ENCODE measurements at regions not wholly inside any gene's neighbourhood (a gene's known extent, or its start where the extent isn't known, plus 50 kb on each side); places are given as distances from the start of the nearest gene placed in this dataset.

- no peak for TF ChIP-seq EZH2phosphoT487 (conservative IDR thresholded peaks at IDR 0.05; ENCODE audit: low read length)
- no peak for TF ChIP-seq CTCF (IDR thresholded peaks at IDR 0.05; ENCODE audit: insufficient read depth, low read length, poor library complexity, severe bottlenecking)
Measured at GRCh38 chr6:48476257-48476656, 365.3 kb upstream of the PTCHD4 start.

GRCh38 chr6:48475275-48475674 is 364.3 kb upstream of the PTCHD4 start:
- no peak overlapping the region for H3K4me3 ChIP-seq (ENCODE audit: insufficient read depth, low read length, poor library complexity, severe bottlenecking)
- H3K27me3 ChIP-seq (ENCODE audit: low read length) = no peaks in the 10 kb centered on the region
- no peaks in the 10 kb centered on the region for H3K36me3 ChIP-seq (ENCODE audit: low read length)
- no peaks in the 10 kb centered on the region for H3F3A ChIP-seq (ENCODE audit: insufficient read depth)
- TF ChIP-seq CTCF (IDR thresholded peaks at IDR 0.05; ENCODE audit: insufficient read depth, low read length, poor library complexity, severe bottlenecking) (no peak), EZH2phosphoT487 (conservative IDR thresholded peaks at IDR 0.05; ENCODE audit: low read length) (no peak)
- H3K79me2 ChIP-seq (ENCODE audit: insufficient read depth, low read length) = no peaks in the 10 kb centered on the region
- no peaks in the 10 kb centered on the region for H3K9me3 ChIP-seq (ENCODE audit: insufficient read depth, low read length)
- H3K4me2 ChIP-seq (ENCODE audit: low read depth, low read length, poor library complexity, severe bottlenecking) = no peak overlapping the region
- no peaks in the 10 kb centered on the region for H4K20me1 ChIP-seq (ENCODE audit: low read depth, low read length)
- no peak overlapping the region for H2AFZ ChIP-seq (ENCODE audit: low read depth, low read length, severe bottlenecking)
- H3K27ac ChIP-seq (ENCODE audit: low read depth, low read length) = no peak overlapping the region
- no peak overlapping the region for H3K9ac ChIP-seq (ENCODE audit: low read length)
- no peaks in the 10 kb centered on the region for H3K9me2 ChIP-seq (replicated peaks; ENCODE audit: insufficient read depth, low read length)

More at GRCh38 chr6:48476257-48476656, 365.3 kb upstream of the PTCHD4 start:
- no peaks in the 10 kb centered on the region for H4K20me1 ChIP-seq (ENCODE audit: low read depth, low read length)
- H3K27me3 ChIP-seq (ENCODE audit: low read length) = no peaks in the 10 kb centered on the region
- no peak overlapping the region for H3K4me3 ChIP-seq (ENCODE audit: insufficient read depth, low read length, poor library complexity, severe bottlenecking)
- H3F3A ChIP-seq (ENCODE audit: insufficient read depth) = no peaks in the 10 kb centered on the region
- no peaks in the 10 kb centered on the region for H3K9me3 ChIP-seq (ENCODE audit: insufficient read depth, low read length)
- no peak overlapping the region for H3K27ac ChIP-seq (ENCODE audit: low read depth, low read length)
- no peak overlapping the region for H3K4me2 ChIP-seq (ENCODE audit: low read depth, low read length, poor library complexity, severe bottlenecking)
- H2AFZ ChIP-seq (ENCODE audit: low read depth, low read length, severe bottlenecking) = no peak overlapping the region
- no peaks in the 10 kb centered on the region for H3K9me2 ChIP-seq (replicated peaks; ENCODE audit: insufficient read depth, low read length)
- H3K9ac ChIP-seq (ENCODE audit: low read length) = no peak overlapping the region
- H3K36me3 ChIP-seq (ENCODE audit: low read length) = no peaks in the 10 kb centered on the region
- H3K79me2 ChIP-seq (ENCODE audit: insufficient read depth, low read length) = no peaks in the 10 kb centered on the region

- Histone ChIP-seq H3K9ac (ENCODE audit: low read length) (no peak overlapping the region), H3K79me2 (ENCODE audit: insufficient read depth, low read length) (no peaks in the 10 kb centered on the region), H3K9me2 (replicated peaks; ENCODE audit: insufficient read depth, low read length) (no peaks in the 10 kb centered on the region), H3F3A (ENCODE audit: insufficient read depth) (no peaks in the 10 kb centered on the region), H3K36me3 (ENCODE audit: low read length) (no peaks in the 10 kb centered on the region), H3K27me3 (ENCODE audit: low read length) (no peaks in the 10 kb centered on the region), H4K20me1 (ENCODE audit: low read depth, low read length) (no peaks in the 10 kb centered on the region), H3K9me3 (ENCODE audit: insufficient read depth, low read length) (no peaks in the 10 kb centered on the region), H2AFZ (ENCODE audit: low read depth, low read length, severe bottlenecking) (no peak overlapping the region), H3K4me2 (ENCODE audit: low read depth, low read length, poor library complexity, severe bottlenecking) (no peak overlapping the region), H3K4me3 (ENCODE audit: insufficient read depth, low read length, poor library complexity, severe bottlenecking) (no peak overlapping the region), H3K27ac (ENCODE audit: low read depth, low read length) (no peak overlapping the region)
- no peak for TF ChIP-seq CTCF (IDR thresholded peaks at IDR 0.05; ENCODE audit: insufficient read depth, low read length, poor library complexity, severe bottlenecking)
Measured at GRCh38 chr6:48474830-48475229, 363.8 kb upstream of the PTCHD4 start.

GRCh38 chr6:48474136-48474535 is 363.1 kb upstream of the PTCHD4 start:
- Histone ChIP-seq H3K36me3 (ENCODE audit: low read length) (no peaks in the 10 kb centered on the region), H3K4me2 (ENCODE audit: low read depth, low read length, poor library complexity, severe bottlenecking) (no peak overlapping the region), H3K27ac (ENCODE audit: low read depth, low read length) (no peak overlapping the region), H3F3A (ENCODE audit: insufficient read depth) (no peaks in the 10 kb centered on the region), H3K9me3 (ENCODE audit: insufficient read depth, low read length) (no peaks in the 10 kb centered on the region), H3K9ac (ENCODE audit: low read length) (no peak overlapping the region), H4K20me1 (ENCODE audit: low read depth, low read length) (no peaks in the 10 kb centered on the region), H3K4me3 (ENCODE audit: insufficient read depth, low read length, poor library complexity, severe bottlenecking) (no peak overlapping the region), H3K79me2 (ENCODE audit: insufficient read depth, low read length) (no peaks in the 10 kb centered on the region), H3K27me3 (ENCODE audit: low read length) (no peaks in the 10 kb centered on the region), H3K9me2 (replicated peaks; ENCODE audit: insufficient read depth, low read length) (no peaks in the 10 kb centered on the region), H2AFZ (ENCODE audit: low read depth, low read length, severe bottlenecking) (no peak overlapping the region)
- TF ChIP-seq CTCF (IDR thresholded peaks at IDR 0.05; ENCODE audit: insufficient read depth, low read length, poor library complexity, severe bottlenecking) (no peak), EZH2phosphoT487 (conservative IDR thresholded peaks at IDR 0.05; ENCODE audit: low read length) (no peak)
